ENCODE measurements at regions not wholly inside any gene's neighbourhood (a gene's known extent, or its start where the extent isn't known, plus 50 kb on each side); places are given as distances from the start of the nearest gene placed in this dataset.

GRCh38 chr4:17090063-17090462 is 191.6 kb upstream of the LDB2 start:
- ChIA-PET POLR2A (no interaction called here), CTCF (no interaction called here)
- FAIRE-seq (no peak), DNase-seq (ENCODE audit: low read depth, low spot score) (no peak)
- Histone ChIP-seq H3K4me1 (ENCODE audit: control insufficient read depth, extremely low read depth, insufficient read depth, low read length) (no peaks in the 10 kb centered on the region), H3K9ac (replicated peaks; ENCODE audit: extremely low read depth, insufficient read depth, low read length) (no peak overlapping the region), H2AFZ (ENCODE audit: low read depth, low read length) (no peak overlapping the region), H3K79me2 (ENCODE audit: control insufficient read depth, insufficient read depth, low read length) (no peaks in the 10 kb centered on the region), H3K27ac (ENCODE audit: insufficient read depth, low read depth, low read length) (no peak overlapping the region), H3K9me3 (replicated peaks; ENCODE audit: control insufficient read depth, insufficient read depth, low read length) (no peaks in the 10 kb centered on the region), H3K4me3 (replicated peaks in 1 of 3; ENCODE audit: insufficient read depth in 1 of 3, low read depth in 1 of 3, low read length in 3 of 3) (no peak overlapping the region), H4K20me1 (replicated peaks; ENCODE audit: control insufficient read depth, extremely low read depth, insufficient read depth, low read length) (no peaks in the 10 kb centered on the region), H3K27me3 (ENCODE audit: control insufficient read depth in 2 of 2, insufficient read depth in 2 of 2, low read length in 2 of 2) (peaks cover 0 to 4% of the 10 kb centered on the region in 2 experiments), H3K4me2 (ENCODE audit: insufficient read depth, low read length) (no peak overlapping the region), H3K9me1 (replicated peaks; ENCODE audit: control insufficient read depth, extremely low read depth, insufficient read depth, low read length) (no peaks in the 10 kb centered on the region), H3K36me3 (ENCODE audit: control insufficient read depth in 2 of 2, extremely low read depth in 1 of 2, insufficient read depth in 2 of 2, low read length in 2 of 2) (no peaks in the 10 kb centered on the region)
- dilution Hi-C loops (cut with MboI; ENCODE audit: extremely low pct_ligation_motif_present, low sequenced_read_pairs) (no loop called here), intact Hi-C loops (cut with micrococcal nuclease) (no loop called here)
- TF ChIP-seq FOS (IDR thresholded peaks at IDR 0.05; ENCODE audit: borderline replicate concordance, insufficient read depth, low read length) (no peak), POLR2A (IDR thresholded peaks at IDR 0.05; ENCODE audit: low read depth, low read length) (no peak), MAX (IDR thresholded peaks at IDR 0.05; ENCODE audit: insufficient read depth, insufficient read length) (no peak), JUN (IDR thresholded peaks at IDR 0.05; ENCODE audit: borderline replicate concordance, insufficient read depth, insufficient read length, low read depth) (no peak), GATA2 (IDR thresholded peaks at IDR 0.05; ENCODE audit: insufficient read depth, insufficient read length, low read depth, low read length) (no peak), EZH2 (IDR thresholded peaks at IDR 0.05; ENCODE audit: borderline replicate concordance, low read depth, low read length, severe bottlenecking) (no peak), MYC (IDR thresholded peaks at IDR 0.05; ENCODE audit: low read depth, low read length) (no peak), CTCF (IDR thresholded peaks at IDR 0.05; ENCODE audit: extremely low read depth in 1 of 2, insufficient read depth in 1 of 2, low read depth in 1 of 2, low read length in 2 of 2) (no peak)
- no TSS peak for BruUV-seq (replicated peaks)
